GM04503 (cell line): ENCODE measurements at regions not wholly inside any gene's neighbourhood (a gene's known extent, or its start where the extent isn't known, plus 50 kb on each side); places are given as distances from the start of the nearest gene placed in this dataset.

Source experiments
- DNase-seq: peaks from one replicate; pipeline ENCODE4 v3.0.0-alpha.2; 2012; ENCODE audit warnings: low read depth

GRCh38 chr2:147122944-147123343 lies 721.9 kb upstream of the ACVR2A start:
- no peak for DNase-seq

GRCh38 chr2:147110962-147111361 lies 733.9 kb upstream of the ACVR2A start:
- no peak for DNase-seq

- no peak for DNase-seq
These were observed 734.5 kb upstream of the ACVR2A start for GRCh38 chr2:147110317-147110716.

GRCh38 chr2:147109291-147109690 lies 735.5 kb upstream of the ACVR2A start:
- no peak for DNase-seq

GRCh38 chr2:147108548-147108947 lies 736.3 kb upstream of the ACVR2A start:
- DNase-seq = no peak

GRCh38 chr2:147101941-147102790 lies 742.7 kb upstream of the ACVR2A start:
- no peak for DNase-seq

GRCh38 chr2:147100406-147101035 lies 744.3 kb upstream of the ACVR2A start:
- DNase-seq = no peak

GRCh38 chr2:147099845-147100244 lies 745.0 kb upstream of the ACVR2A start:
- DNase-seq = no peak

GRCh38 chr2:147098940-147099339 lies 745.9 kb upstream of the ACVR2A start:
- no peak for DNase-seq

GRCh38 chr2:147097747-147098146 lies 747.1 kb upstream of the ACVR2A start:
- DNase-seq = no peak

GRCh38 chr2:147096671-147097070 lies 748.2 kb upstream of the ACVR2A start:
- no peak for DNase-seq

GRCh38 chr2:147095376-147095775 lies 749.5 kb upstream of the ACVR2A start:
- no peak for DNase-seq

- DNase-seq = no peak
These were observed 750.8 kb upstream of the ACVR2A start for GRCh38 chr2:147094077-147094476.

GRCh38 chr2:147092266-147092665 lies 752.6 kb upstream of the ACVR2A start:
- no peak for DNase-seq

- no peak for DNase-seq
These were observed 753.4 kb upstream of the ACVR2A start for GRCh38 chr2:147091448-147091847.

- no peak for DNase-seq
These were observed 756.0 kb upstream of the ACVR2A start for GRCh38 chr2:147088871-147089270.

- DNase-seq = no peak
These were observed 758.1 kb upstream of the ACVR2A start for GRCh38 chr2:147086715-147087114.

GRCh38 chr2:147083664-147084063 lies 761.2 kb upstream of the ACVR2A start:
- DNase-seq = no peak

- peak; percentile 34 for DNase-seq
These were observed 761.8 kb upstream of the ACVR2A start for GRCh38 chr2:147082850-147083522.

GRCh38 chr2:147081831-147082230 lies 763.0 kb upstream of the ACVR2A start:
- DNase-seq = no peak

- DNase-seq = no peak
These were observed 768.2 kb upstream of the ACVR2A start for GRCh38 chr2:147076634-147077033.

GRCh38 chr2:147068071-147068470 lies 776.8 kb upstream of the ACVR2A start:
- no peak for DNase-seq

- DNase-seq = no peak
These were observed 777.7 kb upstream of the ACVR2A start for GRCh38 chr2:147067136-147067535.
